GM10266 (cell line): ENCODE measurements at regions not wholly inside any gene's neighbourhood (a gene's known extent, or its start where the extent isn't known, plus 50 kb on each side); places are given as distances from the start of the nearest gene placed in this dataset.

ENCODE experiments used
- DNase-seq: peaks from one replicate; pipeline ENCODE4 v3.0.0; 2012; ENCODE audit errors: extremely low spot score
- TF ChIP-seq, protein P1 (sequence below): IDR thresholded peaks from 2 replicates; pipeline ENCODE4 v1.5.1; 2012; ENCODE audit warnings: mild to moderate bottlenecking, low read depth; ENCODE audit not compliant: control insufficient read depth, insufficient read depth; ENCODE audit errors: missing control alignments

DNA sequence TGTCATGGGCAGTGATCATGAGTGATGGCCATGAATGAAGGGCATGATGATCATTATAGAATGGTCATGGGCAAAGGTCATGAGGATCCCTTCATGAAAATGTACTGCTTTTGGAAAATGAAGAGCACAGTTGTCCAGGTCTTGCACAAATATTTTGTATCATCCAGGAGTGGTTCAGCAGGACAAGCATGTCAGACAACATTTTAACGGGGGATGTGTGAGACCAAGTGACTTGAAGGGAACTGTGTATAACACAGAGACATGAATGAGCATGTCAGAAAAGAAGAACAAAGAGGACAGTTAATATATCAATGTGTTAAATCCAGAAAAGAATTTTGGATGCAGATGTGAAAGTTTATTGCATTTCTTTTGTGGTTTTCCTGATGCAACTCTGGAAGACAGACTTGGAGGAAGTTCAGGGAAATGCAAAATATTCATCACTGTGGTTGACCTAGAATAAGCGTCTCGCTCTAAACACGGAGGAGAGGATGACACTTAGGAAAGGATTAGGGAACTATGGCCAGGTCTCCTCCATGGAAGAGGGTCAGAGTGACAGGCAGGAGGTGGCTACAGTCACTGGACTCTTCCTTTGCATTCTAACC lies 116.1 kb upstream of the IRX4 start:
- DNase-seq = no peak
- TF ChIP-seq, protein P1, sequence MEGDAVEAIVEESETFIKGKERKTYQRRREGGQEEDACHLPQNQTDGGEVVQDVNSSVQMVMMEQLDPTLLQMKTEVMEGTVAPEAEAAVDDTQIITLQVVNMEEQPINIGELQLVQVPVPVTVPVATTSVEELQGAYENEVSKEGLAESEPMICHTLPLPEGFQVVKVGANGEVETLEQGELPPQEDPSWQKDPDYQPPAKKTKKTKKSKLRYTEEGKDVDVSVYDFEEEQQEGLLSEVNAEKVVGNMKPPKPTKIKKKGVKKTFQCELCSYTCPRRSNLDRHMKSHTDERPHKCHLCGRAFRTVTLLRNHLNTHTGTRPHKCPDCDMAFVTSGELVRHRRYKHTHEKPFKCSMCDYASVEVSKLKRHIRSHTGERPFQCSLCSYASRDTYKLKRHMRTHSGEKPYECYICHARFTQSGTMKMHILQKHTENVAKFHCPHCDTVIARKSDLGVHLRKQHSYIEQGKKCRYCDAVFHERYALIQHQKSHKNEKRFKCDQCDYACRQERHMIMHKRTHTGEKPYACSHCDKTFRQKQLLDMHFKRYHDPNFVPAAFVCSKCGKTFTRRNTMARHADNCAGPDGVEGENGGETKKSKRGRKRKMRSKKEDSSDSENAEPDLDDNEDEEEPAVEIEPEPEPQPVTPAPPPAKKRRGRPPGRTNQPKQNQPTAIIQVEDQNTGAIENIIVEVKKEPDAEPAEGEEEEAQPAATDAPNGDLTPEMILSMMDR = no peak

- TF ChIP-seq, protein P1 = no peak
- no peak for DNase-seq
Measured at GRCh38 chr5:1998348-1998669, 115.6 kb upstream of the IRX4 start.

DNA sequence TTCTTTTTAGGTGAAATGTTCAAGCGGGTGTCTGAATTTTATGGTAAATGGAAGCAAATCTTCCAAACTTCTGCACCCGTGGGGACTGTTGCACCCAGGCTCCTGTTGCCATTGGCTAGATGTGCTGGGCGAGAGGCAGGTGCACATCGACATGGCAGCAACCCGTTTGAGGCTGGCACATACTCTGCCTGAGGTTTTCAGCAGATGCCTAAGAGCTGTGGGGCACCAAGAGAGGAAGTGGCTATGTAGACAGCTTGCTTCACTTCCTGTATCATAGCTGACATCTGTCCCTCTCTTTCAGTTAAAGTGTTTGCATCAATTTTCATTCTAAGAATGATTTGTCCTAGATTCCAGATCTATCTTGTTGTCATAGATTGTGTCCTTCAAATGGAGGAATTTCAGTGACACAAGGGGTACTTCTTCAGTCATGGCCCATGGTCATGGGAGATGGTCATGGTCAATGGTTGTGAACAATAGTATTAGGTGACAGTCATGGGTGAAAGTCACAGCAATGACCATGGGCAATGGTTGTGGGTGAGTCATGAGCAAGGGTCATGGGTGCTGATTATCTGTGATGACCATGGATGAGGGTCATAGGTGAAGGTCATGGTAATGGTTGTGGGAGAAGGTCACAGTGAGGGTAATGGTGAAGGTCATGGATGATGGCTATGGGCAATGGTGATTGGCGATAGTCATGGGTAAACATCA lies 115.1 kb upstream of the IRX4 start:
- no peak for DNase-seq

GRCh38 chr5:1995491-1995890 lies 112.8 kb upstream of the IRX4 start:
- no peak for DNase-seq
- TF ChIP-seq, protein P1 = no peak

More for the DNA sequence above, 115.1 kb upstream of the IRX4 start:
- TF ChIP-seq, protein P1 = no peak

DNA sequence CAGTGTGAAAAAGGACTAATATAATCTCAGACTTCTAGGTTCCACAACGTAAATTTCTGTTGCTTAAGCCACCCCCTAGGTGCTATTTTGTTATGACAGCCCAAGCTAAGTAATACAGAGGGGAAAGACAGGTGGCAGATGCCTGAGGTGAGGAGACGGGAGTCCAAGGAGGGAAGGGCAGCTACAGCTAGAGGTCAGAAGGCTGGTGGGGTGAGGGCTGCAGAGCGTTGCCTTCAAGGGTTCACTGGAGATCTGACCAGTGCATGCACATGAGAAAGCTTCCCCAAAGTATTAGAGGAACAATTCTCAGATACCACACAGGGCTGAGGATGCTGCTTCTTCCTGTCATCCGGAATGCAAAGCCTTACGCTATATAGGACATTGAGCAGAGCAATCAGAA lies 104.7 kb upstream of the IRX4 start:
- TF ChIP-seq, protein P1 = no peak
- DNase-seq = no peak

DNA sequence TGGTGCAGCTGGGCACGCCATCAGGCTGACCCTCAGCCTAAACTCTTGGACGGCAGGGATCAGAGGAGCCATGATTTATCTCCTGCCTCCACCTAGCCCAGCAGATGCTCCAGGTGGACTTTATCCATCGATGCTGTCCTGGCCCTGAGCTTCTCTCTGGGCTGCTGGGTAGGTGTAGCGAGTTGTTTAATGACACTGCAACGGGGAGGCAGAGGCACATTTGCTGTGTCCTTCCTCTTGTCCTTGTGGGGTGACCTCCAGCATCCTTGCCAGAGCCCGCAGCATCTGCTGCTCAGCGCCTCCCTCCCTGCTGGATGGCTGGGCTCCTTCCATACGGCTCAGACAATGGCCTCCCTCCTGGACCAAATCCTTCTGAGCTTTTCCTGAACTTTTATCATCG lies 103.1 kb upstream of the IRX4 start:
- DNase-seq = no peak
- TF ChIP-seq, protein P1 = no peak

- no peak for DNase-seq
- TF ChIP-seq, protein P1 = no peak
Measured at GRCh38 chr5:1983919-1984695, 101.4 kb upstream of the IRX4 start.
